A673 (cell line): ENCODE measurements at regions not wholly inside any gene's neighbourhood (a gene's known extent, or its start where the extent isn't known, plus 50 kb on each side); places are given as distances from the start of the nearest gene placed in this dataset.

Source experiments
- BruUV-seq: library from RNA; stranded (reverse); fragments of 400-500 nt; replicated peaks from 2 replicates; lab custom pipeline; 2021; lab: Mats Ljungman, UMichigan
- CTCF ChIA-PET: fragments of 300-600 bp; sonication (Branson Sonifier 250); formaldehyde crosslinking; loops from one replicate; lab custom pipeline; 2022; ENCODE audit warnings: antibody characterized with exemption; lab: Charles Lee
- POLR2A ChIA-PET: fragments of 300-600 bp; sonication (Branson Sonifier 250); formaldehyde crosslinking; loops from one replicate; lab custom pipeline; 2022; ENCODE audit warnings: antibody characterized with exemption; ENCODE audit not compliant: low non-redundant PET; lab: Charles Lee
- DNase-seq: peaks from one replicate; pipeline ENCODE4 v3.0.0-alpha.2; 2015; ENCODE audit warnings: low spot score
- H3K27ac ChIP-seq: fragments of 200-600 bp; sonication (generic); 2 replicates; pipeline ENCODE4 v1.5.1; 2016; ENCODE audit warnings: mixed run types, low read depth, mild to moderate bottlenecking, mixed read lengths, antibody characterized with exemption, low read length; ENCODE audit not compliant: poor library complexity, severe bottlenecking
- H3K27me3 ChIP-seq: fragments of 200-600 bp; sonication (generic); replicated peaks from 2 replicates; pipeline ENCODE4 v1.6.1; 2017; ENCODE audit warnings: mixed run types, low read depth, mild to moderate bottlenecking, mixed read lengths, antibody characterized with exemption, low read length; ENCODE audit not compliant: insufficient read depth, poor library complexity
- H3K36me3 ChIP-seq: fragments of 200-600 bp; sonication (generic); 2 replicates; pipeline ENCODE4 v1.6.1; 2016; ENCODE audit warnings: mixed run types, mild to moderate bottlenecking, mixed read lengths, antibody characterized with exemption, low read length; ENCODE audit not compliant: insufficient read depth, poor library complexity, severe bottlenecking
- H3K4me1 ChIP-seq: fragments of 200-600 bp; sonication (generic); 2 replicates; pipeline ENCODE4 v1.6.1; 2017; ENCODE audit warnings: mixed run types, mild to moderate bottlenecking, mixed read lengths, antibody characterized with exemption, low read length; ENCODE audit not compliant: insufficient read depth, poor library complexity, severe bottlenecking
- H3K4me3 ChIP-seq: fragments of 200-600 bp; sonication (generic); 2 replicates; pipeline ENCODE4 v1.5.1; 2016; ENCODE audit warnings: low read depth, mixed run types, mild to moderate bottlenecking, mixed read lengths, low read length; ENCODE audit not compliant: poor library complexity, severe bottlenecking
- H3K9me3 ChIP-seq: fragments of 200-600 bp; sonication (generic); 2 replicates; pipeline ENCODE4 v1.6.1; 2016; ENCODE audit warnings: mixed run types, low read depth, mild to moderate bottlenecking, mixed read lengths, antibody characterized with exemption, low read length; ENCODE audit not compliant: poor library complexity, severe bottlenecking
- EZH2 ChIP-seq: fragments of 200-600 bp; sonication (generic); IDR thresholded peaks from 2 replicates; pipeline ENCODE4 v1.6.1; 2017; ENCODE audit warnings: borderline replicate concordance, low read depth, mild to moderate bottlenecking, mixed read lengths, antibody characterized with exemption, low read length; ENCODE audit not compliant: poor library complexity, severe bottlenecking
- intact Hi-C: fragments of 100-400 bp; cut with micrococcal nuclease; formaldehyde crosslinking; loops from one replicate; pipeline ENCODE4 v1.10.0; 2022; ENCODE audit not compliant: unreplicated experiment
- TF ChIP-seq, protein P1 (sequence below): fragments of 300-800, 200-600 bp; sonication (generic); conservative IDR thresholded peaks from 2 replicates; pipeline ENCODE4 v1.5.1; 2017; ENCODE audit warnings: low read depth, mild to moderate bottlenecking, antibody characterized with exemption, low read length, moderate library complexity, mixed read lengths

DNA sequence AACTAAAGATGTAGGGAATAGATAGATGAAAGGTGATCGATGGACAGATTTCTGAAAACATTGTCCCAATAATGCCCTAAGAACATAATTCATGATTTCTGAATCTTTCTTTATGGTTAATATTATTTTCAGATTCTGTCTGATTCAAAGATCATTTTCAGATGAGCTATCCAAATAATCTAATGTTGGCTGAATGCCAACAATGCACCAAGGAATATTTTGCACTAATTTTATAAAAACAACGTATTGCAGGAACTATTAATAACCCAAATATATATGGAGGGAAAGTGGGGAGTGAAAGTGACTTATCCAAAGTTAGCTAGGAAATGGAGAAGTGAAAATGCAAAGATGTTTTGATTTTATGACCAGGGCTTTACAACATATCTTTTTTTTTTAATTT is 1675.5 kb downstream of the STIM2 start:
- Histone ChIP-seq H3K27me3 (no peaks in the 10 kb centered on the region), H3K27ac (no peak overlapping the region), H3K4me3 (no peak overlapping the region), H3K9me3 (no peaks in the 10 kb centered on the region), H3K36me3 (no peaks in the 10 kb centered on the region), H3K4me1 (no peaks in the 10 kb centered on the region)
- no peak for DNase-seq
- ChIA-PET CTCF (no interaction called here), POLR2A (no interaction called here)
- intact Hi-C loops = no loop called here
- TF ChIP-seq, protein P1, sequence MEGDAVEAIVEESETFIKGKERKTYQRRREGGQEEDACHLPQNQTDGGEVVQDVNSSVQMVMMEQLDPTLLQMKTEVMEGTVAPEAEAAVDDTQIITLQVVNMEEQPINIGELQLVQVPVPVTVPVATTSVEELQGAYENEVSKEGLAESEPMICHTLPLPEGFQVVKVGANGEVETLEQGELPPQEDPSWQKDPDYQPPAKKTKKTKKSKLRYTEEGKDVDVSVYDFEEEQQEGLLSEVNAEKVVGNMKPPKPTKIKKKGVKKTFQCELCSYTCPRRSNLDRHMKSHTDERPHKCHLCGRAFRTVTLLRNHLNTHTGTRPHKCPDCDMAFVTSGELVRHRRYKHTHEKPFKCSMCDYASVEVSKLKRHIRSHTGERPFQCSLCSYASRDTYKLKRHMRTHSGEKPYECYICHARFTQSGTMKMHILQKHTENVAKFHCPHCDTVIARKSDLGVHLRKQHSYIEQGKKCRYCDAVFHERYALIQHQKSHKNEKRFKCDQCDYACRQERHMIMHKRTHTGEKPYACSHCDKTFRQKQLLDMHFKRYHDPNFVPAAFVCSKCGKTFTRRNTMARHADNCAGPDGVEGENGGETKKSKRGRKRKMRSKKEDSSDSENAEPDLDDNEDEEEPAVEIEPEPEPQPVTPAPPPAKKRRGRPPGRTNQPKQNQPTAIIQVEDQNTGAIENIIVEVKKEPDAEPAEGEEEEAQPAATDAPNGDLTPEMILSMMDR = no peak
- no peak for TF ChIP-seq EZH2
- no TSS peak for BruUV-seq

DNA sequence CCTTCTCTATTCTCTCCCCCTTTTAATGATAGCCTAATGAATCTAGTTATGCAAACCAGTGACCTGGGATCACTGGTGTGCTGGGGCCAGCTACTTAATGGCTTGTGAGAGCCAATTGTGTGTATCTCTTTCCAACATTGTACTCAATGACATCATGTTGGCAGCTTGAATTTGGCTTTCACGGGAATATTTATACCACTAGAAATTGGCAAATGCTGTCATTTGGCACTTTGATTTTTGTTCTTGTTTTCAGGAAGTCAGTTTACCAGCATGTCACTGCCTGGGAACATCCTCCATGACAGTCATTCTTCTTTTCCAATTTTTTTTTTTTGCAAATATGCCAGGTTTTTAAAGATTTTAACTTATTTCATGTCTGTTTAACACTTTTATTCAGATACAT is 1685.3 kb downstream of the STIM2 start:
- no peaks in the 10 kb centered on the region for H3K9me3 ChIP-seq
- ChIA-PET POLR2A (no interaction called here), CTCF (no interaction called here)
- no peaks in the 10 kb centered on the region for H3K4me1 ChIP-seq
- BruUV-seq = no TSS peak
- DNase-seq = no peak
- no peak for TF ChIP-seq EZH2
- TF ChIP-seq, protein P1 = no peak
- no peaks in the 10 kb centered on the region for H3K27me3 ChIP-seq
- intact Hi-C loops = no loop called here
- H3K36me3 ChIP-seq = no peaks in the 10 kb centered on the region
- no peak overlapping the region for H3K27ac ChIP-seq
- H3K4me3 ChIP-seq = no peak overlapping the region

DNA sequence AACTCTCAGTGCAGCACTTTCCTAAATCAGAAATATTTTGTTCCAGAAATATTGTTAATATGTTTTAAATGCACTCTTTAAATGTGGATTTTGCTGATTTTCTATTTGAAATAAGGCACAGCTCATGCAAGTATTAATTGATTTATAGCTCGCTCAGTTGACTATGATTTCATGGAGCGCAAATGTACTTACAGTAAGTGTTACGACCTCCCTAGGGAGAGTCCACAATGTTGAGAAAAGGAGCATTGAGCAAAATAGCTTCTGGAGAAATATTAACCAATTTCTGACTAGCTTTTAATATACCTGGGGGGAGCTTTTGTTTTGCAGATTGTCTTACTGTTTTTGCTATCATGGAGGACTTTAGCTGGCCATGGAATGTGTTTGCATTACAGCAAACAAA is 1687.5 kb downstream of the STIM2 start:
- Histone ChIP-seq H3K9me3 (no peaks in the 10 kb centered on the region), H3K4me3 (no peak overlapping the region), H3K36me3 (no peaks in the 10 kb centered on the region), H3K4me1 (no peaks in the 10 kb centered on the region), H3K27ac (no peak overlapping the region), H3K27me3 (no peaks in the 10 kb centered on the region)
- intact Hi-C loops = no loop called here
- TF ChIP-seq, protein P1 = no peak
- TF ChIP-seq EZH2 = no peak
- no peak for DNase-seq
- ChIA-PET POLR2A (no interaction called here), CTCF (no interaction called here)
- BruUV-seq = no TSS peak

DNA sequence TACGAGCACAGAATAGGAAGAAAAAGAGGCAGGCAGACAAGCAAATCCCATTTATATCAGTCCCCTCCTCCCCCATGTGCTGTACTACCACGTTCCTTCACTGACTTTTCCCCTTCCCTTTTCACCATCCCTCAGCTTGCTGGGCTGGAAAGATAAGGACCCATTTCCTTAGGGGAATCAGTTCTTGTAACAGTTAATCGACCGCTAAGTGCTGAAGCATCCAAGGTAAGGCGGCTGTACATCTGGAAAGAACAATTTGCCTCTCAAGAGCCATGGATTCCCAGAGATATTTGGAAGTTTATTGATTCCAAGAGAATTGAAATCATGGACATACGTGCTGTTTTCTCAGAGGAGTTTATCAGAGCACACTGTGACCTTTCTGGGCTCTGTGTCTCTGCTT is 1688.0 kb downstream of the STIM2 start:
- H3K36me3 ChIP-seq = no peaks in the 10 kb centered on the region
- no peaks in the 10 kb centered on the region for H3K4me1 ChIP-seq
- no peak overlapping the region for H3K4me3 ChIP-seq
- ChIA-PET POLR2A (no interaction called here), CTCF (no interaction called here)
- TF ChIP-seq, protein P1 = no peak
- TF ChIP-seq EZH2 = no peak
- DNase-seq = no peak
- intact Hi-C loops = no loop called here
- no peaks in the 10 kb centered on the region for H3K9me3 ChIP-seq
- no peaks in the 10 kb centered on the region for H3K27me3 ChIP-seq
- H3K27ac ChIP-seq = no peak overlapping the region
- no TSS peak for BruUV-seq
